Endodermal cell (in vitro differentiated cells): ENCODE measurements at regions not wholly inside any gene's neighbourhood (a gene's known extent, or its start where the extent isn't known, plus 50 kb on each side); places are given as distances from the start of the nearest gene placed in this dataset.

ENCODE experiments used
- DNase-seq: peaks from one replicate; pipeline ENCODE4 v3.0.0-alpha.2; 2017
- H3K27ac ChIP-seq: 2 replicates; pipeline ENCODE4 v1.5.1; 2013; ENCODE audit warnings: mild to moderate bottlenecking, low read depth, low read length, moderate library complexity
- H3K27me3 ChIP-seq: 2 replicates; pipeline ENCODE4 v1.6.1; 2013; ENCODE audit warnings: mild to moderate bottlenecking, low read length, moderate library complexity; ENCODE audit not compliant: insufficient read depth, control insufficient read depth, poor library complexity, severe bottlenecking
- H3K36me3 ChIP-seq: 2 replicates; pipeline ENCODE4 v1.7.0; 2013; ENCODE audit warnings: mild to moderate bottlenecking, low read length, moderate library complexity; ENCODE audit not compliant: control insufficient read depth, insufficient read depth
- H3K4me1 ChIP-seq: one replicate; pipeline ENCODE4 v1.7.0; 2013; ENCODE audit warnings: low read length; ENCODE audit not compliant: control insufficient read depth, insufficient read depth
- H3K4me3 ChIP-seq: 2 replicates; pipeline ENCODE4 v1.5.1; 2013; ENCODE audit warnings: mild to moderate bottlenecking, low read length, moderate library complexity
- H3K9ac ChIP-seq: 2 replicates; pipeline ENCODE4 v1.6.1; 2013; ENCODE audit warnings: mild to moderate bottlenecking, low read length, moderate library complexity; ENCODE audit not compliant: poor library complexity, severe bottlenecking; ENCODE audit errors: extremely low read depth
- H3K9me3 ChIP-seq: 2 replicates; pipeline ENCODE4 v1.6.1; 2013; ENCODE audit warnings: mild to moderate bottlenecking, low read length, moderate library complexity; ENCODE audit not compliant: control insufficient read depth
- H3K27ac Mint-ChIP-seq: 2 replicates; pipeline ENCODE4 v1.8.0; 2020; ENCODE audit warnings: mixed read lengths
- H3K27me3 Mint-ChIP-seq: 2 replicates; pipeline ENCODE4 v1.8.0; 2021; ENCODE audit warnings: mild to moderate bottlenecking, mixed read lengths; ENCODE audit not compliant: insufficient read depth
- H3K36me3 Mint-ChIP-seq: 2 replicates; pipeline ENCODE4 v1.8.0; 2020; ENCODE audit warnings: low read depth, mixed read lengths
- H3K4me1 Mint-ChIP-seq: 2 replicates; pipeline ENCODE4 v1.8.0; 2020; ENCODE audit warnings: mixed read lengths
- H3K4me3 Mint-ChIP-seq: 2 replicates; pipeline ENCODE4 v1.8.0; 2020; ENCODE audit warnings: mild to moderate bottlenecking, moderate library complexity, mixed read lengths
- H3K9me3 Mint-ChIP-seq: 2 replicates; pipeline ENCODE4 v1.8.0; 2020; ENCODE audit warnings: mild to moderate bottlenecking, mixed read lengths
- CTCF ChIP-seq: fragments of 200-600 bp; sonication (generic); conservative IDR thresholded peaks from 2 replicates; pipeline ENCODE4 v1.5.0; 2021; ENCODE audit warnings: antibody characterized with exemption, mild to moderate bottlenecking
- WGBS, 2 experiments: methylation state at CpG; one replicate each; pipeline versions ENCODE4 v1.1.5 to v1.1.7; 2013; ENCODE audit warnings: missing lambda C conversion rate in 2 of 2, mixed read lengths in 1 of 2; ENCODE audit not compliant: insufficient coverage in 1 of 2, insufficient read length in 1 of 2; 5-methylcytosine and 5-hydroxymethylcytosine counted together

GRCh38 chr2:150903461-150903860, 358.2 kb downstream of the RBM43 start:
- H3K27me3 ChIP-seq = no peaks in the 10 kb centered on the region
- peaks cover 10% of the 10 kb centered on the region for H3K9me3 Mint-ChIP-seq
- H3K27ac ChIP-seq = no peak overlapping the region
- no peak overlapping the region for H3K27ac Mint-ChIP-seq
- H3K4me3 Mint-ChIP-seq = no peak overlapping the region
- 86 to 91% methylated on average over 1 to 3 of the region's 3 CpGs for WGBS, 2 experiments
- no peak overlapping the region for H3K9ac ChIP-seq
- H3K36me3 Mint-ChIP-seq = no peaks in the 10 kb centered on the region
- H3K4me1 Mint-ChIP-seq = no peaks in the 10 kb centered on the region
- TF ChIP-seq CTCF = no peak
- no peak for DNase-seq
- no peaks in the 10 kb centered on the region for H3K27me3 Mint-ChIP-seq
- H3K9me3 ChIP-seq = peaks cover 13% of the 10 kb centered on the region
- no peaks in the 10 kb centered on the region for H3K4me1 ChIP-seq
- H3K36me3 ChIP-seq = no peaks in the 10 kb centered on the region
- H3K4me3 ChIP-seq = no peak overlapping the region

GRCh38 chr2:150903055-150903454, 358.6 kb downstream of the RBM43 start:
- Histone ChIP-seq H3K27ac (no peak overlapping the region), H3K4me3 (no peak overlapping the region), H3K9ac (no peak overlapping the region), H3K9me3 (peaks cover 13% of the 10 kb centered on the region), H3K4me1 (no peaks in the 10 kb centered on the region), H3K27me3 (no peaks in the 10 kb centered on the region), H3K36me3 (no peaks in the 10 kb centered on the region)
- Mint-ChIP-seq H3K36me3 (no peaks in the 10 kb centered on the region), H3K4me1 (no peaks in the 10 kb centered on the region), H3K27ac (no peak overlapping the region), H3K4me3 (no peak overlapping the region), H3K9me3 (peaks cover 10% of the 10 kb centered on the region), H3K27me3 (no peaks in the 10 kb centered on the region)
- WGBS, 2 experiments = 91% methylated on average over 1 of the region's 1 CpG; no CpG with 5 or more reads in 1 of the 2 experiments
- no peak for DNase-seq
- no peak for TF ChIP-seq CTCF

- no peaks in the 10 kb centered on the region for H3K4me1 ChIP-seq
- no peak overlapping the region for H3K4me3 ChIP-seq
- Mint-ChIP-seq H3K4me3 (no peak overlapping the region), H3K27me3 (no peaks in the 10 kb centered on the region), H3K4me1 (no peaks in the 10 kb centered on the region), H3K36me3 (no peaks in the 10 kb centered on the region), H3K27ac (no peak overlapping the region), H3K9me3 (peaks cover 10% of the 10 kb centered on the region)
- no peak overlapping the region for H3K27ac ChIP-seq
- no peak for DNase-seq
- no peaks in the 10 kb centered on the region for H3K27me3 ChIP-seq
- 78% methylated on average over 1 of the region's 1 CpG; no CpG with 5 or more reads in 1 of the 2 experiments for WGBS, 2 experiments
- no peak for TF ChIP-seq CTCF
- H3K9me3 ChIP-seq = peaks cover 13% of the 10 kb centered on the region
- H3K9ac ChIP-seq = no peak overlapping the region
- H3K36me3 ChIP-seq = no peaks in the 10 kb centered on the region
These were observed 360.8 kb downstream of the RBM43 start for GRCh38 chr2:150900913-150901312.
